Keratinocyte (primary cell): ENCODE measurements at regions not wholly inside any gene's neighbourhood (a gene's known extent, or its start where the extent isn't known, plus 50 kb on each side); places are given as distances from the start of the nearest gene placed in this dataset.

Experiments
- DNase-seq: peaks from one replicate; pipeline ENCODE4 v3.0.0-alpha.2; 2011; ENCODE audit warnings: low read depth, missing footprints, low spot score
- FAIRE-seq: peaks from 2 replicates; lab custom pipeline; 2011; peaks lifted over from hg19 to GRCh38; lab: Jason Lieb, UNC
- H2AFZ ChIP-seq: 2 replicates; pipeline ENCODE4 v1.6.0; 2012; ENCODE audit warnings: low read length, control low read depth, inconsistent platforms; ENCODE audit not compliant: control insufficient read depth
- H3K27ac ChIP-seq: 2 replicates; pipeline ENCODE4 v1.5.1; 2011; ENCODE audit warnings: low read length; ENCODE audit not compliant: control insufficient read depth, insufficient read depth
- H3K27me3 ChIP-seq: 3 replicates; pipeline ENCODE4 v1.6.0; 2011; ENCODE audit warnings: low read length; ENCODE audit not compliant: control insufficient read depth, insufficient read depth; ENCODE audit errors: extremely low read depth
- H3K36me3 ChIP-seq, 2 experiments: 2 replicates in 1 of 2; 3 replicates in 1 of 2; pipeline ENCODE4 v1.5.1; 2011; ENCODE audit warnings: low read length in 2 of 2, mild to moderate bottlenecking in 1 of 2; ENCODE audit not compliant: control insufficient read depth in 2 of 2, insufficient read depth in 2 of 2; ENCODE audit errors: extremely low read depth in 1 of 2
- H3K4me1 ChIP-seq: 3 replicates; pipeline ENCODE4 v1.5.1; 2011; ENCODE audit warnings: low read length; ENCODE audit not compliant: control insufficient read depth, insufficient read depth; ENCODE audit errors: extremely low read depth
- H3K4me2 ChIP-seq: 3 replicates; pipeline ENCODE4 v1.6.0; 2011; ENCODE audit warnings: low read depth, low read length; ENCODE audit not compliant: control insufficient read depth, insufficient read depth; ENCODE audit errors: extremely low read depth
- H3K4me3 ChIP-seq, 3 experiments: fragments of 200-600 bp in 1 of 3; sonication (generic) in 1 of 3; 2 replicates in 2 of 3; 3 replicates in 1 of 3; pipeline ENCODE4 v1.5.1; 2011 to 2016; ENCODE audit warnings: low read length in 3 of 3, mild to moderate bottlenecking in 3 of 3, control low read depth in 2 of 3, inconsistent platforms in 1 of 3, low read depth in 1 of 3, mixed read lengths in 1 of 3, mixed run types in 1 of 3, moderate library complexity in 1 of 3; ENCODE audit not compliant: control insufficient read depth in 2 of 3, insufficient read depth in 2 of 3; ENCODE audit errors: extremely low read depth in 1 of 3
- H3K79me2 ChIP-seq: 2 replicates; pipeline ENCODE4 v1.6.0; 2012; ENCODE audit warnings: low read length; ENCODE audit not compliant: control insufficient read depth, insufficient read depth
- H3K9ac ChIP-seq: 3 replicates; pipeline ENCODE4 v1.6.0; 2011; ENCODE audit warnings: low read length; ENCODE audit not compliant: control insufficient read depth, insufficient read depth; ENCODE audit errors: extremely low read depth
- H3K9me1 ChIP-seq: 3 replicates; pipeline ENCODE4 v1.6.0; 2011; ENCODE audit warnings: low read length; ENCODE audit not compliant: control insufficient read depth, insufficient read depth; ENCODE audit errors: extremely low read depth
- H3K9me3 ChIP-seq: 2 replicates; pipeline ENCODE4 v1.5.1; 2012; ENCODE audit warnings: low read depth, low read length; ENCODE audit not compliant: control insufficient read depth
- H4K20me1 ChIP-seq: 3 replicates; pipeline ENCODE4 v1.6.0; 2011; ENCODE audit warnings: low read length; ENCODE audit not compliant: control insufficient read depth, insufficient read depth; ENCODE audit errors: extremely low read depth
- CTCF ChIP-seq, 3 experiments: IDR thresholded peaks in 1 of 3; conservative IDR thresholded peaks in 1 of 3; optimal IDR thresholded peaks in 1 of 3; 2 replicates in 2 of 3; 3 replicates in 1 of 3; pipeline versions ENCODE3 to v1.5.1; 2011; ENCODE audit warnings: low read length in 3 of 3, mild to moderate bottlenecking in 3 of 3, moderate library complexity in 2 of 3, control low read depth in 1 of 3, inconsistent platforms in 1 of 3; ENCODE audit not compliant: insufficient read depth in 2 of 3; ENCODE audit errors: extremely low read depth in 1 of 3
- EZH2 ChIP-seq: IDR thresholded peaks from one replicate; pipeline ENCODE4 v1.6.1; 2012; ENCODE audit warnings: inconsistent platforms, mild to moderate bottlenecking, low read length, moderate library complexity
- dilution Hi-C: fragments of 300-500 bp; cut with MboI; formaldehyde crosslinking; loops from one replicate; pipeline ENCODE4 v1.7.0; 2020; ENCODE audit warnings: low sequenced_read_pairs; ENCODE audit not compliant: extremely low pct_ligation_motif_present

GRCh38 chr2:186431306-186431705 lies 54.8 kb upstream of the ZC3H15 start:
- TF ChIP-seq EZH2 (no peak), CTCF (optimal IDR thresholded peaks at IDR 0.05 in 1 of 3, IDR thresholded peaks at IDR 0.05 in 1 of 3, conservative IDR thresholded peaks at IDR 0.05 in 1 of 3; ENCODE audit: extremely low read depth in 1 of 3, insufficient read depth in 2 of 3, low read length in 3 of 3) (no peak)
- Histone ChIP-seq H3K9me1 (no peaks in the 10 kb centered on the region), H3K4me2 (no peak overlapping the region), H3K9me3 (no peaks in the 10 kb centered on the region), H3K79me2 (no peaks in the 10 kb centered on the region), H2AFZ (no peak overlapping the region), H3K4me3 (no peak overlapping the region), H4K20me1 (no peaks in the 10 kb centered on the region), H3K9ac (no peak overlapping the region), H3K27me3 (no peaks in the 10 kb centered on the region), H3K4me1 (no peaks in the 10 kb centered on the region), H3K27ac (no peak overlapping the region), H3K36me3 (no peaks in the 10 kb centered on the region)
- FAIRE-seq (no peak), DNase-seq (no peak)
- dilution Hi-C loops, result no loop called here

GRCh38 chr2:186433040-186433439 lies 53.0 kb upstream of the ZC3H15 start:
- no peak for FAIRE-seq
- no peak overlapping the region for H3K4me3 ChIP-seq
- no peak overlapping the region for H3K4me2 ChIP-seq
- TF ChIP-seq EZH2 (no peak), CTCF (optimal IDR thresholded peaks at IDR 0.05 in 1 of 3, IDR thresholded peaks at IDR 0.05 in 1 of 3, conservative IDR thresholded peaks at IDR 0.05 in 1 of 3; ENCODE audit: extremely low read depth in 1 of 3, insufficient read depth in 2 of 3, low read length in 3 of 3) (no peak)
- no peaks in the 10 kb centered on the region for H4K20me1 ChIP-seq
- no peak overlapping the region for H3K9ac ChIP-seq
- dilution Hi-C loops, result no loop called here
- no peaks in the 10 kb centered on the region for H3K36me3 ChIP-seq
- H3K4me1 ChIP-seq, result no peaks in the 10 kb centered on the region
- H2AFZ ChIP-seq, result no peak overlapping the region
- DNase-seq, result no peak
- H3K27ac ChIP-seq, result no peak overlapping the region
- no peaks in the 10 kb centered on the region for H3K9me3 ChIP-seq
- no peaks in the 10 kb centered on the region for H3K27me3 ChIP-seq
- H3K79me2 ChIP-seq, result no peaks in the 10 kb centered on the region
- no peaks in the 10 kb centered on the region for H3K9me1 ChIP-seq
